GM10847 (cell line): ENCODE measurements at regions not wholly inside any gene's neighbourhood (a gene's known extent, or its start where the extent isn't known, plus 50 kb on each side); places are given as distances from the start of the nearest gene placed in this dataset.

ENCODE experiments used
- POLR2A ChIP-seq: IDR thresholded peaks from 2 replicates; pipeline ENCODE4 v1.6.1; 2011; ENCODE audit not compliant: insufficient read length; ENCODE audit errors: extremely low read depth

DNA sequence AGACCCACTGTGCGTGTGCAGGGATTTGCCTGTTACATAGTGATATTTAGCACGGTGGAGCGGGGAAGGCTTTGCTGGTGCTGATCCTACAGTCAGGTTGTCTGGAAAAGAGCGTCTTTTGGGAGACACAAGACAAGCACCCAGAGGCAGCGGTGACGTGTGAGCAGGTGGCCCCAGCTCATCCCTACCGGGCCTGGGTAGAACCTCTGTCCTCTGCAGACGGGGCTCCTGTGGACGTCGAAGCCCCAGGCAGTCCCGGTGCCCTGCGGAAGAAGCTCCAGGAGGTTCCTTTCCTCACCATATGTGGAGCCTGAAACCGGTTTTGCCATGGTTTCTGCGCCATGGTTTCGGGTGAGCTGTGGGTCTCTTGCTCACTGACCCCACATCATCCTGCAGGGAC lies 68.9 kb upstream of the AFDN start:
- no peak for TF ChIP-seq POLR2A

DNA sequence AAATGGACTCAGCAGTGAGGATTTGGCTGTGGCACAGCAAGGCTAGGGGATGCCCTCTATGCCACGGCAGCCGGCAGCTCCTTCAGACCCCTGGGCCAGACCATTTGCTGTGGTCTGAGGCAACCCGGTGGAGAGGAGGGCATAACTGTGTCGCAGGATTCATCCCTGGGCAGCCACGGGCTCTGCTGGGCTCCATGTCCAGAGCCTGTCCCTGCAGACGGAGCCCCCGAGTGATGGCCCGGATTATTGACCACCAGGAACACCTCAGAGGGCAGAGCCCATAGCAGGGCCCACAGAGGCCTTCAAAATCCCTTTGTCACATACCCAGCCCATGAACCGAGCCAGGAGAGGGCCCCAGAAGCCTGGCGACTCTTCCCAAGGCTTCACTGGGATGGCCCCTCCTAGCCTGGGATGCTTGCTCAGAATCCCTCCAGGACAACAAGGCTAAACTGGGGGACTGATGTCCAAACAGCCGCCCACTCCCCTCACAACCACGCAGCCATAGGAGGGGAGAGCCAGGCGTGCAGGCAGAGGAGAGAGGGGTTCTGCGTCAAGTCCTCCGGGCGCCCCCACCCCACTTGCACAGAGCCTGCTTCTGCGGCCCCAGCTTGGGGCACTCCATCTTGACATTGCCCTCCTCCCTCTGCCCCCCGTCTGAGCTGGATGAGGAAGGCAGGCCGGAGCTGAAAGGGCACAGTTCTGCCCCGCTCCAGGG lies 68.2 kb upstream of the AFDN start:
- no peak for TF ChIP-seq POLR2A

DNA sequence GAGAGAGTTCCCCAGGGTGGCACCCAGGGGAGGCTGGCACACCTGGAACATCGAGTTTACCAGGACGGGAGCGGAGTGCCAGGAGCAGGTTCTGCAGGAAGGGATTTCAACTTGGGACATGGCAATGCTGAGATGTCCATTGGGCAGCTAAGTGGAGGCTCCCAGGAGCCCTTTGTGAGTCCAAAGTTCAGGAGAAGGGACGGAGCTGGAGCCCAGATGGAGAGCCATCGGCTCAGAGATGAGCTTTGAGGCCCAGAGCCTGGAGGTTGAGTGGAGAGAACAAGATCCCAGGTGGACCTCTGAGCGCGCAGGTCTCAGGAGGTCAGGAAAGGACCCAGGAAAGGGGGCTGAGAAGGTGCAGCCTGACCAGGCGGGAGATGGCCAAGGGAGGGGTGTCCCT lies 67.5 kb upstream of the AFDN start:
- TF ChIP-seq POLR2A: no peak

DNA sequence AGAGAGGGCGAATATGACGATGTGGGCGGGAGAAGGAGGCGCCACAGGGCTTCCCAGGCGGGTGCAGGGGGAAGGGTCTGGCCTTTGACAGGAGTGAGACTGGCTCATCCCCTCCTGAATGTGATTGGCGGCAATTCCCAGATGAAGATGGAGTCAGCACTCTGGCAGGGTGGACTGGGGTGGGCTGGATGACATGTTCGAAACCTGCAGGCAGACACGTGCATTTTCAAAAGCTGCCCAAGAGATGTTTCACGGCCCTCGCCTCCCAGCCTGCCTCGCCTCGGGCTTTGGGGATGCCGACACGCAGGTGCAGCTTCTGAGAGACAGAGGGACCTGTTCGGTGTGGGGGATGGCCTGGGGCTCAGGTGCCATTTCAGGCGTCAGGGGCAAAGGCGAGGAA lies 66.8 kb upstream of the AFDN start:
- no peak for TF ChIP-seq POLR2A

DNA sequence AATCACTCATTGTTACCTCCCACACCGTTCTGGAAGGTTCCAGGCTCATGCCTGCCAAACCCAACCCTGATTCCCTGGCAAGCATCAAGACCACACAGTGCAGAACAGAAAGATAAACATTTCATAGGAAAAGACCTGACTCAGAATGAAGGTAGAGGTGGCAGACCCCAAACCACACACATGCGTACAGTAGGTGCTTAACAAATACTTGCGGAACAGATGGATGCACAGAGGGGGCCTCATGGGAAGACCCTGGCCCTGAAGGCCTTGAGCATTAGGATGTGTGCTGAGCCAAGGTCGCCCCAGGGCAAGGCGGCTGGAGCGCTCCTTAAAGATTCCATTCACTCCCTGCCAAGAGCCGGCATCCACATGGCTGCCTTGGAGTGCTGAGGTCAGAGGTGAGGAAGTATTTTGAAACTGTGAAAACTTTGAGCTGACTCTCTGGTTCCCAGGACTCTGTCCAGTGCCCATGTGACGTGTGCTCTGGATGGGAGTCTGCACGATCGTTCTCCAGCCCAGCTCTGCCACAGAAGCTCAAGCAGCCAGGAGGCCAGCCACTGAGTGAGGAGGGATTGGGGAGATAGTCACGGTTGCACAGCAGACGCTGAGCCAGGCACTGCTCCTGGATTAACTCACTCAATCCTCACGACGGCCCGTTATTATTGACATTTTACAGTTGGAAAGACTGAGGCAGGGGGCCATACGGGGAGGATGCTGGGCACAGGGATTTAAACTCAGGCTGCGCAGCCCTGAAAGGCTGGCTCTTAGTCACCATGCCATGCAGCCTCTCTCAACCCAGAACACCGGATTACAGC lies 65.5 kb upstream of the AFDN start:
- TF ChIP-seq POLR2A: no peak

DNA sequence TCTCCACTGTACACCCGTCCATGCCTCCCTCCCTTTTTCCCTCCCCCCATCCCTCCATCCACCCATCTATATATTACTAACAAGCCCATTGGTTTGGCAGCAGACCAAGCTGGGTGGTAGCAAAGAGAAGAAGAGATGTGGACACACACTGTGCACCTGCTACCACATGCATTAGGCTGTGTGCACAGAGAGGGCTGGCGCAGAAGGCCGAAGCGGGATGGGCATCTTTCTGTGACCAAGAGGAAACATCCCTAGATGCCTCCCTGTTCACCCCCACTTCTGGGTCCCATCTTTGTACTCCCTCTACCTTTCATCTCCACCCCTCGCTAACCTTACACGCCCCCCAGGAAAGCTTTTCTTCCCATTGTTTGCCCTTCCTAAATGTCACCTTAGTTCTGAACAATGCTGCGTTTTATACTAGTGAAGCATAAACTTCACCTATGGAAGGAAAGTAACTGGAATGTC lies 64.9 kb upstream of the AFDN start:
- TF ChIP-seq POLR2A: no peak

DNA sequence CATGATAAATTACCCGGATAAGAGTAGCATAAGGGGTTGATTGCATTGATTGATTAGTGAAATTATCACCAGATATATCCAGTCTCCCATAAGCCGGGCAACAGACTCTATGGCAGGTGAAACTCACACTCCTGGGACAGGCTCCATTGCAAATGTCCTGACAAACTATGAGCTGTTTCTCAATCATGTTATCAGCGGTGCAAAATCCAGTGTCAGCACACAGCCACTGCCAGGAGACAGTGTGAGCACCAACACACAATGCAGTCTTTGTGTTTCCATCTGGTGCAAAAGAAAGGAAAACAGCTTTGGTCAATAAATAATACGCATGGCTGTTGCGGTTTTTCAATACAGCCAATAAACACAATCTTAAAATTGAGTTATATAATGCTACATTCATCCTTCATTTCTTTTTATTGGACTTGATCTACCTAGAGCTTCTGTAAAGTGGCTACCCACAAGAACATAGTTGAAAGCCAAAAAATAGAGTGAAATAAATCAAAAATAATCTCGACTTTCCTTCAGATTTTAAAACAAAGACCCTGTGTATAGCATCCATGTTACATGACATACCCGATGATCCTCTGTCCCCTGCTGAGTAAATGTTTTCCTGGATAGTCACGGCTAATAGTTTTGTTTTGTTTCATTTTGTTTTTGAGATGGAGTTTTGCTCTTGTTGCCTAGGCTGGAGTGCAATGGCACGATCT lies 64.3 kb upstream of the AFDN start:
- TF ChIP-seq POLR2A: no peak

DNA sequence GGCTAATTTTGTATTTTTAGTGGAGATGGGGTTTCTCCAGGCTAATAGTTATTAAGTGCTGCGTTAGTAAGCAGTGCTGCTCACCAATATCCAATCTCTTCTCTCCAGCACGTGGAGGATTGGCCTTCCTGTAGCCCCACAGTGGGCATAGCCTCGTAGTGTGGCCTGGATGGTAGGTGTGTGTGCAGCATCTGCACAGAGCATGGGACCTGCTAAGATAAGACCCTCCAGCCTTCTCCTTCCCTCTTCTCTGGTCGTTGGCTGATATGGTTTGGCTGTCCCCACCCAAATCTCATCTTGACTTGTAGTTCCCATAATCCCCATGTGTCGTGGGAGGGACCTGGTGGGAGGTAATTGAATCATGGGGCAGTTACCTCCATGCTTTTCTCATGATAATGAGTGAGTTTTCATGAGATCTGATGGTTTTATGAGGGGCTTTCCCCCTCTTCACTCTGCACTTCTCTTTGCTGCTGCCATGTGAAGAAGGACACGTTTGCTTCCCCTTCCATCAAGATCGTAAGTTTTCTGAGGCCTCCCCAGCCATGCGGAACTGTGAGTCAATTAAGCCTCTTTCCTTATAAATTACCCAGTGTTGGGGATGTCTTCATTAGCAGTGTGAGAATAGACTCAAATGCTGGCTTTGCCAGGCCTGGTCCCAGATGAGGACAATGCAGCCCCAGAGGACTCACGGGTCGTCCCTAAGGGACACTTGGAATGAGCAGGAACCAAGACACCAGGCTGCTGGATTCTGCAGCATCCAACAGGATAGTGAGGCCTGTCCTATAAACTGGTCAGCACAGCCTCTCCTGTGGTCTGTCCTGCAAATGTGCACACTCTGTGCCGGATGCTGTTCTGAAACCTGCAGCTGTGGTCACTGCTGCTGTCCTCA lies 63.4 kb upstream of the AFDN start:
- no peak for TF ChIP-seq POLR2A

DNA sequence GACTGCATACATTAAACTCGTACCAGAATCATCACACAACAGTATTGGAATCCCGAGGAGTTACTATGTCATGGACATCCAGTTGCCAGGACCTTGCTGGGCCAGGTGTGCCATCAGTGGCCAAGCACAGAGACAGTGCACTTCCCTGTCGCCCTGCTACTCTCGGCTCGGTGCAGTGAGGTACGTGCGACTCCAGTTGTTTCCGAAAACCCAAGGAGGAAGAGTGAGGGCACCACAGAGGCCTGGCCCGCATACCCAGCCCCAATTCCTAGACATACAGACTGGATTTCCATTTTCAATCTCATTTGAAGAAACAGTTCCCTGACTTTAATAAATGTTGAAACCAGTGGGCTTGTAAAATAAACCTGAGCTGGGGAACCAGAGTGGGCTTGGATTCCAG lies 62.5 kb upstream of the AFDN start:
- TF ChIP-seq POLR2A: no peak

DNA sequence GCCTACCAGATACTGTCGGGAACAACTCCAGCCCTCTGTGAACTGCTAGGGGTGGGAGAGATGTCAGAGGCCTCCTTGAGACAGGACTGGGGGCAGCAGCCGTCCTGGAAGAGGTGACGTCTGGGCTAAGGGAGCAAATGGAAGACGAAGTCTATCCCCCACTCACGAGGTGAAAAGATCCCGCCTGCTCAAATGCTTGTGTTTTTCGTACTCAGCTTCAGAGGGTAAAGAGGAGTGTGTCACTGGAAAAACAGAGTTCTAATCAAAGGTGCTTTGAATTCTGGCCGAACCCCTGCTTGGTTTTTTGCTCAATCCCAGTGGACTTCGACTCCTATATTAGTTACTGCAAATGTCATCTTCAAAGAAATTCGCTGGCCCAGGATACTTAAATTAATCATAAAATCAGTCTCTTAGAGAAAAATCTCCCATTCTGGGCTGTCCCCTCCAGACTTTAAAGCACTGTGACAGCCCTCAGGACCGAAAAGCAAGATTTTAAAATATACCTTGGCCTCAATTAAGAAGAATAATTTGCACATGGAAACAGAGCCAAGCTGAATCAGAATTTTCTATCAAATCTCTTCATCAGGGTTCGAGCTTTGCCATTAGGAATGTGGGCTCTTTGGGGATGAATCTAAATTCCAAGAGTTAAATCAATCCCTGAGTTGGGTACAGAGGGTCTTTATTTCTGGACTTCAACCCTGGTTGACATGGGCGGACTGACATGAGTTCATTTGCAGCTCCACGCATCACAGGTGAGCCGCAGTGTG lies 61.8 kb upstream of the AFDN start:
- TF ChIP-seq POLR2A: no peak

DNA sequence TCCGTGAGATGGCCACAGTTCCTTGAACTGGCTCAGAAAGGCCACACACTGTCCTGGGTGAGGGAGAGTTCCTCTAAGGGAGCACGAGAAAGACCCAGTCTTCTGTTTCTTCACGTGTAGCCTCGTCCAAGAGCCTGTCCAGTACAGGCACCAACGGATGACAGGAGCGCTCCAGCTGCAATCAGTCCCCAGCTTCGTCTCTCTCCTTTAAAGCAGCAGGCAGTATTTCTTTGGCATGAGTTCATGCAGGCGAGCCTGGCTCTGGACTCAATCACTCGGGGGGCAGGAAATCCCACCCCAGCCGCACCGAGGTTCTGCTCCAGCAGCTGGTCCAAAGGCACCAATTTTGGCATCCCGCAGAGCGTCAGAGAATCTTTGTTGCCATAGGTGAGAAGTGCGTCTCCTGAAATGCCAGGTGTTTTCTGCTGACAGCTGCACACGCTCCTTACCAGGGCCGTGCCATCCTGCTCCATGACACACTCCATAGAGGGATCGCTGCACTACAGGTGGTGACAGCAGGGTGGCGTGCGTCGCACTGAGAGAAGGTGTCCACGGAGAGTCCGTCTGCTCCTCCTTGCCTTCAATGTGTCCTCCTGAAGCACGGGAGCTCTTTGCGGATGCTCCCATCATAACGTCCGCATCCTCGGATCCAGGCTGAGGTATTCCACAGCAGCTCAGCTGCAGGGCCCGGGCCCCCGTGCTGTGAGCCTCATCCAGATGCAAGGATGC lies 59.6 kb upstream of the AFDN start:
- no peak for TF ChIP-seq POLR2A

DNA sequence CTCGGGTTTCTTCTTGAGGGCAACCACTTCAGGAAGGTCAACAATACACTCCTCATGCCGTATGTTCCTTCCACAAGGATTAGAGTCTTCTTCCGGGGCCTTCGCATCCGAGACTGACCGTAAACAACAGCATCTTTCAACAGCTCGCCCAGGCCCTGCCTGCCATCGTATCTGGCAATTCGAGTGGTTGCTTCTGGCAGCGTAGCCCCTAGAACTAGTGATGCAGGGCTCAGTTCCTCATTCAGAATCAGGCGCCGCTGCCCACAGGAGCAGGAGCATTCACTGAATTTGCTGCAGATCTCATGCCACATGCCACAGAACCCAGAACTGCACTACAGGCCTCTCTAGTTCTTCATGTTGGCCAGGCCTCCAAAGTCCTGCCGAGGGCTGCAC lies 59.0 kb upstream of the AFDN start:
- no peak for TF ChIP-seq POLR2A

DNA sequence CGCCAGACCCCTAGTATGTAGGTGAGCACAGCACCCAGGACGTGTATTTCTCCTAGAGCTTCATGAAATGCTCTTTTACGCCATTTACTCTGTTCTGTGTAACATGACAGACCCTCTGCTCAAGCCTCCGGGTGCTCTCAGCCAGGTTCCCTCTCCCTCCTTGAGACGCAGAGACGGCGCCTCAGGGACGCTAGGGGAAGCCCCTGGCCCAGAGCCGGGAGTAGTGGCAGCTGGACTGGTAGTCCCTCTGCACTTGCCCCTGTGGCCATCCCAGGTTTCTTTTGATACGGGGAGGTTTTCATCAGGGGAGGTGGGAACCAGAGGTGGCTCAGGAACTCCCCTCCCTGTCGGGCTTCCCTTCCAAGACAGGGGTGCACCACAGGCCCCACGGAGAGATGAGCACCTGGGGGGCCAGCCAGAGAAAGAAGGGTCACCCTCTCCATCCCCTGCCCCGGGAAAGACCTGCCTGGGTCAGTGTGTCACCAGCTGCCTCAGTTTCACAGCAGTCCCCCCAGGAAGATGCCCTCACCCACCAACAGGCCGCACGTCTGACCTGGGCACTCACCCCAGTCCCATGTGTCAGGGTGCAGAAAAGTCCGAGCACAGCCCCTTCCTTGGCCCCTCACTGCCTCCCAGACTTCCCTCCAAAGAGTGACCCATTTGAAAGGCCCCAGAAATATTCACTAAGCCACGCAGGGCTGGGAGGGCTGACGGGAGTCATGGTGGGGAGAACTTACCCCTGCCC lies 58.1 kb upstream of the AFDN start:
- TF ChIP-seq POLR2A: no peak
